ENCODE measurements at regions not wholly inside any gene's neighbourhood (a gene's known extent, or its start where the extent isn't known, plus 50 kb on each side); places are given as distances from the start of the nearest gene placed in this dataset.
"Not testable (repeated sequence)": the region's sequence is repeated elsewhere in the genome, so short reads cannot be mapped to it uniquely, and the experiment has no call there.

- TF ChIP-seq CTCF (IDR thresholded peaks at IDR 0.05; ENCODE audit: extremely low read depth, low read depth, low read length), result no peak
- Histone ChIP-seq H3K4me2 (ENCODE audit: insufficient read depth, low read length) (no peak overlapping the region), H3K79me2 (ENCODE audit: insufficient read depth, low read length) (no peaks in the 10 kb centered on the region), H3K4me1 (ENCODE audit: insufficient read depth, low read length) (no peaks in the 10 kb centered on the region), H3K27me3 (ENCODE audit: insufficient read depth, low read length) (no peaks in the 10 kb centered on the region), H3K36me3 (ENCODE audit: insufficient read depth, low read length) (no peaks in the 10 kb centered on the region), H3K4me3 (ENCODE audit: insufficient read depth, low read length) (no peak overlapping the region), H4K20me1 (ENCODE audit: insufficient read depth, low read length) (no peaks in the 10 kb centered on the region), H3K9me3 (ENCODE audit: low read depth, low read length) (no peaks in the 10 kb centered on the region), H2AFZ (ENCODE audit: low read length) (no peak overlapping the region), H3K27ac (ENCODE audit: low read depth, low read length) (no peak overlapping the region)
- no peak for DNase-seq (ENCODE audit: insufficient read length, low spot score, missing footprints)
Observed at GRCh38 chr4:159864337-159864736, 761.5 kb downstream of the RAPGEF2 start.

GRCh38 chr4:159867673-159868072 is 764.8 kb downstream of the RAPGEF2 start:
- Histone ChIP-seq H3K4me3 (ENCODE audit: insufficient read depth, low read length) (no peak overlapping the region), H3K9me3 (ENCODE audit: low read depth, low read length) (no peaks in the 10 kb centered on the region), H3K79me2 (ENCODE audit: insufficient read depth, low read length) (no peaks in the 10 kb centered on the region), H3K36me3 (ENCODE audit: insufficient read depth, low read length) (no peaks in the 10 kb centered on the region), H2AFZ (ENCODE audit: low read length) (no peak overlapping the region), H4K20me1 (ENCODE audit: insufficient read depth, low read length) (no peaks in the 10 kb centered on the region), H3K27ac (ENCODE audit: low read depth, low read length) (no peak overlapping the region), H3K27me3 (ENCODE audit: insufficient read depth, low read length) (no peaks in the 10 kb centered on the region), H3K4me2 (ENCODE audit: insufficient read depth, low read length) (no peak overlapping the region), H3K4me1 (ENCODE audit: insufficient read depth, low read length) (no peaks in the 10 kb centered on the region)
- no peak for TF ChIP-seq CTCF (IDR thresholded peaks at IDR 0.05; ENCODE audit: extremely low read depth, low read depth, low read length)
- DNase-seq (ENCODE audit: insufficient read length, low spot score, missing footprints), result peak; percentile 3

- not testable (repeated sequence) for H2AFZ ChIP-seq (ENCODE audit: low read length); H4K20me1 ChIP-seq (ENCODE audit: insufficient read depth, low read length); H3K27ac ChIP-seq (ENCODE audit: low read depth, low read length); H3K4me2 ChIP-seq (ENCODE audit: insufficient read depth, low read length); H3K27me3 ChIP-seq (ENCODE audit: insufficient read depth, low read length); H3K36me3 ChIP-seq (ENCODE audit: insufficient read depth, low read length); H3K9me3 ChIP-seq (ENCODE audit: low read depth, low read length); H3K4me1 ChIP-seq (ENCODE audit: insufficient read depth, low read length); H3K79me2 ChIP-seq (ENCODE audit: insufficient read depth, low read length); DNase-seq (ENCODE audit: insufficient read length, low spot score, missing footprints); H3K4me3 ChIP-seq (ENCODE audit: insufficient read depth, low read length)
Observed at GRCh38 chr4:159868936-159869335, 766.1 kb downstream of the RAPGEF2 start.

- H3K9me3 ChIP-seq (ENCODE audit: low read depth, low read length), result no peaks in the 10 kb centered on the region
- TF ChIP-seq CTCF (IDR thresholded peaks at IDR 0.05; ENCODE audit: extremely low read depth, low read depth, low read length), result no peak
- no peak overlapping the region for H2AFZ ChIP-seq (ENCODE audit: low read length)
- no peaks in the 10 kb centered on the region for H3K36me3 ChIP-seq (ENCODE audit: insufficient read depth, low read length)
- peak; percentile 25 for DNase-seq (ENCODE audit: insufficient read length, low spot score, missing footprints)
- no peak overlapping the region for H3K4me2 ChIP-seq (ENCODE audit: insufficient read depth, low read length)
- no peak overlapping the region for H3K4me3 ChIP-seq (ENCODE audit: insufficient read depth, low read length)
- no peaks in the 10 kb centered on the region for H3K4me1 ChIP-seq (ENCODE audit: insufficient read depth, low read length)
- no peak overlapping the region for H3K27ac ChIP-seq (ENCODE audit: low read depth, low read length)
- H3K27me3 ChIP-seq (ENCODE audit: insufficient read depth, low read length), result no peaks in the 10 kb centered on the region
- no peaks in the 10 kb centered on the region for H4K20me1 ChIP-seq (ENCODE audit: insufficient read depth, low read length)
- H3K79me2 ChIP-seq (ENCODE audit: insufficient read depth, low read length), result no peaks in the 10 kb centered on the region
Observed at GRCh38 chr4:159871141-159871540, 768.3 kb downstream of the RAPGEF2 start.
